GM13976 (cell line): ENCODE measurements at regions not wholly inside any gene's neighbourhood (a gene's known extent, or its start where the extent isn't known, plus 50 kb on each side); places are given as distances from the start of the nearest gene placed in this dataset.
"Not testable (repeated sequence)": the region's sequence is repeated elsewhere in the genome, so short reads cannot be mapped to it uniquely, and the experiment has no call there.

Source experiments
- DNase-seq: peaks from one replicate; pipeline ENCODE4 v3.0.0; 2012; ENCODE audit warnings: low spot score
- CTCF ChIP-seq: IDR thresholded peaks from 2 replicates; pipeline ENCODE4 v1.5.1; 2012; ENCODE audit warnings: borderline replicate concordance, mild to moderate bottlenecking; ENCODE audit not compliant: insufficient read depth; ENCODE audit errors: extremely low read depth, missing control alignments, control extremely low read depth
- in situ Hi-C: fragments of 300-500 bp; cut with MboI; formaldehyde crosslinking; loops from one replicate; pipeline ENCODE4 v1.12.0; 2022; ENCODE audit warnings: low sequenced_read_pairs, mixed read lengths, inconsistent platforms; ENCODE audit not compliant: unreplicated experiment

- in situ Hi-C loops: no loop called here
- no peak for TF ChIP-seq CTCF
- no peak for DNase-seq
Measured at GRCh38 chr13:54394085-54394700, 1365.6 kb downstream of the OLFM4 start.

GRCh38 chr13:54394908-54395307 is 1366.3 kb downstream of the OLFM4 start:
- TF ChIP-seq CTCF: no peak
- no peak for DNase-seq
- in situ Hi-C loops: no loop called here

GRCh38 chr13:54402495-54402894 is 1373.9 kb downstream of the OLFM4 start:
- TF ChIP-seq CTCF: no peak
- DNase-seq: no peak
- in situ Hi-C loops: no loop called here

- in situ Hi-C loops: no loop called here
- DNase-seq: no peak
Measured at GRCh38 chr13:54415753-54416366, 1387.2 kb downstream of the OLFM4 start.

GRCh38 chr13:54422946-54423345 is 1394.3 kb downstream of the OLFM4 start:
- in situ Hi-C loops, DNase-seq: not testable (repeated sequence)

More at GRCh38 chr13:54415753-54416366, 1387.2 kb downstream of the OLFM4 start:
- no peak for TF ChIP-seq CTCF

GRCh38 chr13:54424344-54424743 is 1395.7 kb downstream of the OLFM4 start:
- in situ Hi-C loops: no loop called here
- DNase-seq: no peak
- TF ChIP-seq CTCF: no peak

GRCh38 chr13:54433493-54434206 is 1405.0 kb downstream of the OLFM4 start:
- no peak for TF ChIP-seq CTCF
- in situ Hi-C loops: no loop called here
- no peak for DNase-seq

GRCh38 chr13:54440853-54441400 is 1412.3 kb downstream of the OLFM4 start:
- DNase-seq, in situ Hi-C loops: not testable (repeated sequence)
